HepG2 (cell line): ENCODE measurements at regions not wholly inside any gene's neighbourhood (a gene's known extent, or its start where the extent isn't known, plus 50 kb on each side); places are given as distances from the start of the nearest gene placed in this dataset.

Experiments used
- ATAC-seq: fragments of 200-7000 bp; cut with Tn5 transposase; 3 replicates; pipeline ENCODE4 v1.9.1; 2020; ENCODE audit warnings: mild to moderate bottlenecking, moderate library complexity
- BruUV-seq: library from RNA; stranded (reverse); fragments of 400-500 nt; replicated peaks from 2 replicates; lab custom pipeline; 2021; lab: Mats Ljungman, UMichigan
- CTCF ChIA-PET: fragments of 300-600 bp; formaldehyde crosslinking; extraction: SDS; loops from one replicate; lab custom pipeline; 2021; ENCODE audit warnings: low total read pairs, inconsistent platforms, low intra/inter-chr PET ratio; lab: Yijun Ruan, JAX
- POLR2A ChIA-PET: fragments of 350-600 bp; sonication (Branson Sonifier 250); formaldehyde crosslinking; loops from one replicate; lab custom pipeline; 2020; ENCODE audit warnings: antibody characterized with exemption, inconsistent platforms; lab: Yijun Ruan, JAX
- DNase-seq: peaks from one replicate; pipeline ENCODE4 v3.0.0-alpha.2; 2015; ENCODE audit warnings: low spot score
- FAIRE-seq: peaks from 3 replicates; lab custom pipeline; 2011; peaks lifted over from hg19 to GRCh38; lab: Jason Lieb, UNC
- H2AFZ ChIP-seq: one replicate; pipeline ENCODE4 v1.6.1; 2011; ENCODE audit warnings: low read length, inconsistent platforms
- H3K27ac ChIP-seq: fragments of 300-600 bp; 3 replicates; pipeline ENCODE4 v1.8.0; 2011; ENCODE audit warnings: mixed run types, mild to moderate bottlenecking, mixed read lengths, low read length, inconsistent platforms; ENCODE audit not compliant: insufficient read depth; ENCODE audit errors: extremely low read length
- H3K27me3 ChIP-seq, 2 experiments: fragments of 200-600 bp in 1 of 2; 2 replicates in 1 of 2; 3 replicates in 1 of 2; pipeline versions ENCODE4 v1.6.0 to v1.8.0; 2011; ENCODE audit warnings: low read length in 2 of 2, mild to moderate bottlenecking in 2 of 2, moderate library complexity in 2 of 2, inconsistent platforms in 1 of 2; ENCODE audit not compliant: insufficient read depth in 2 of 2, control insufficient read depth in 1 of 2
- H3K36me3 ChIP-seq, 2 experiments: fragments of 200-600 bp in 1 of 2; replicated peaks in 1 of 2; 2 replicates in 1 of 2; 3 replicates in 1 of 2; pipeline versions ENCODE4 v1.5.1 to v1.8.0; 2011; ENCODE audit warnings: low read length in 2 of 2, inconsistent platforms in 1 of 2; ENCODE audit not compliant: insufficient read depth in 2 of 2, control insufficient read depth in 1 of 2
- H3K4me1 ChIP-seq: 2 replicates; pipeline ENCODE4 v1.5.1; 2012; ENCODE audit warnings: low read length, inconsistent platforms; ENCODE audit not compliant: insufficient read depth
- H3K4me2 ChIP-seq: 2 replicates; pipeline ENCODE4 v1.6.0; 2011; ENCODE audit warnings: low read depth, low read length, inconsistent platforms
- H3K4me3 ChIP-seq, 3 experiments: fragments of 200-600 bp in 1 of 3; sonication (generic), shearing (Covaris generic) in 1 of 3; replicated peaks in 1 of 3; 2 replicates each; pipeline ENCODE4 v1.5.1; 2011 to 2016; ENCODE audit warnings: low read length in 3 of 3, inconsistent platforms in 2 of 3, low read depth in 2 of 3, mild to moderate bottlenecking in 2 of 3, control low read depth in 1 of 3, mixed read lengths in 1 of 3; ENCODE audit not compliant: insufficient read depth in 1 of 3
- H3K79me2 ChIP-seq: one replicate; pipeline ENCODE4 v1.6.1; 2011; ENCODE audit warnings: low read length, inconsistent platforms; ENCODE audit not compliant: insufficient read depth
- H3K9ac ChIP-seq: 2 replicates; pipeline ENCODE4 v1.6.0; 2011; ENCODE audit warnings: mild to moderate bottlenecking, low read depth, low read length, inconsistent platforms; ENCODE audit not compliant: insufficient read depth
- H3K9me3 ChIP-seq: 2 replicates; pipeline ENCODE4 v1.5.1; 2012; ENCODE audit warnings: mild to moderate bottlenecking, low read length
- H4K20me1 ChIP-seq: 2 replicates; pipeline ENCODE4 v1.6.0; 2011; ENCODE audit warnings: inconsistent platforms, mild to moderate bottlenecking, low read length, moderate library complexity; ENCODE audit not compliant: insufficient read depth
- GATA4 ChIP-seq: sonication (generic); IDR thresholded peaks from 2 replicates; pipeline ENCODE4 v1.6.1; 2016; ENCODE audit warnings: antibody characterized with exemption, low read depth, borderline replicate concordance
- IRX3 ChIP-seq: sonication (generic); formaldehyde crosslinking; IDR thresholded peaks from 2 replicates; pipeline ENCODE4 v1.8.1; 2023; ENCODE audit warnings: mild to moderate bottlenecking, low read depth, missing genetic modification reagents, borderline replicate concordance
- MXD1 ChIP-seq: sonication (generic); formaldehyde crosslinking; IDR thresholded peaks from 2 replicates; pipeline ENCODE4 v1.4.0; 2020; ENCODE audit warnings: mild to moderate bottlenecking, missing genetic modification reagents
- MYNN ChIP-seq: sonication (generic); formaldehyde crosslinking; IDR thresholded peaks from 2 replicates; pipeline ENCODE4 v1.4.0; 2020; ENCODE audit warnings: mild to moderate bottlenecking, low read depth, missing genetic modification reagents
- PATZ1 ChIP-seq: sonication (generic); formaldehyde crosslinking; IDR thresholded peaks from 2 replicates; pipeline ENCODE4 v1.4.0; 2020; ENCODE audit warnings: missing genetic modification reagents
- POLR2G ChIP-seq: fragments of 200-400 bp; formaldehyde crosslinking; IDR thresholded peaks from 2 replicates; pipeline ENCODE4 v1.6.1; 2018; ENCODE audit warnings: mild to moderate bottlenecking, low read depth, low read length, moderate library complexity
- SAP130 ChIP-seq: IDR thresholded peaks from 2 replicates; pipeline ENCODE4 v1.6.1; 2016; ENCODE audit warnings: low read depth
- STAT6 ChIP-seq: sonication (generic); formaldehyde crosslinking; IDR thresholded peaks from 2 replicates; pipeline ENCODE4 v1.4.0; 2020; ENCODE audit warnings: missing genetic modification reagents, mild to moderate bottlenecking, borderline replicate concordance
- U2AF2 ChIP-seq: fragments of 200-400 bp; formaldehyde crosslinking; IDR thresholded peaks from 2 replicates; pipeline ENCODE4 v1.6.1; 2017; ENCODE audit warnings: low read depth, mild to moderate bottlenecking, low read length
- XRCC5 ChIP-seq: fragments of 200-400 bp; formaldehyde crosslinking; optimal IDR thresholded peaks from 2 replicates; pipeline ENCODE3; 2017; ENCODE audit warnings: mild to moderate bottlenecking, low read length
- ZBTB1 ChIP-seq: sonication (generic); formaldehyde crosslinking; IDR thresholded peaks from 2 replicates; pipeline ENCODE4 v1.4.0; 2020; ENCODE audit warnings: missing genetic modification reagents, borderline replicate concordance
- ZBTB37 ChIP-seq: sonication (generic); formaldehyde crosslinking; IDR thresholded peaks from 2 replicates; pipeline ENCODE4 v1.4.0; 2020; ENCODE audit warnings: mild to moderate bottlenecking, missing genetic modification reagents
- ZNF329 ChIP-seq: sonication (generic); formaldehyde crosslinking; IDR thresholded peaks from 2 replicates; pipeline ENCODE4 v1.9.0; 2021; ENCODE audit warnings: low read depth, mild to moderate bottlenecking, missing genetic modification reagents
- ZNF558 ChIP-seq: sonication (generic); formaldehyde crosslinking; IDR thresholded peaks from 2 replicates; pipeline ENCODE4 v1.9.0; 2022; ENCODE audit warnings: mild to moderate bottlenecking, missing genetic modification reagents, borderline replicate concordance
- ZNF597 ChIP-seq: sonication (generic); formaldehyde crosslinking; IDR thresholded peaks from 2 replicates; pipeline ENCODE4 v1.5.0; 2020; ENCODE audit warnings: missing genetic modification reagents
- WGBS: methylation state at CpG from one replicate; pipeline ENCODE4 v1.1.6; 2017; ENCODE audit warnings: low lambda C conversion rate; 5-methylcytosine and 5-hydroxymethylcytosine counted together
- in situ Hi-C: cut with HindIII; loops from 2 replicates; pipeline ENCODE4 v1.10.0; 2017; ENCODE audit warnings: low pct_unique_long_range_greater_than_20kb; ENCODE audit not compliant: extremely low pct_ligation_motif_present
- intact Hi-C: fragments of 100-400 bp; cut with micrococcal nuclease; formaldehyde crosslinking; loops from one replicate; pipeline ENCODE4 v1.10.0; 2022; ENCODE audit not compliant: unreplicated experiment

GRCh38 chr3:189530822-189531221 lies 100.4 kb upstream of the TP63 start:
- H3K27me3 ChIP-seq = no peaks in the 10 kb centered on the region
- FAIRE-seq (no peak), DNase-seq (no peak), ATAC-seq (no peak)
- no peak for TF ChIP-seq ZNF558
- TF ChIP-seq IRX3 (CRISPR knock-in tag) = no peak
- TF ChIP-seq MXD1 (CRISPR knock-in tag) = no peak
- no peak for TF ChIP-seq ZNF597 (CRISPR knock-in tag)
- no peak for TF ChIP-seq PATZ1 (CRISPR knock-in tag)
- TF ChIP-seq GATA4 = no peak
- no peak for TF ChIP-seq ZNF329 (CRISPR knock-in tag)
- TF ChIP-seq SAP130 (CRISPR knock-in tag) = no peak
- no peak for TF ChIP-seq XRCC5
- no peak for TF ChIP-seq POLR2G
- TF ChIP-seq U2AF2 = no peak
- TF ChIP-seq MYNN (CRISPR knock-in tag) = no peak
- TF ChIP-seq STAT6 (CRISPR knock-in tag) = no peak
- TF ChIP-seq ZBTB1 (CRISPR knock-in tag) = no peak
- no peak for TF ChIP-seq ZBTB37 (CRISPR knock-in tag)
- no peaks in the 10 kb centered on the region for H3K9me3 ChIP-seq
- H3K36me3 ChIP-seq = no peaks in the 10 kb centered on the region
- no peak overlapping the region for H3K27ac ChIP-seq
- intact Hi-C loops = no loop called here
- H4K20me1 ChIP-seq = no peaks in the 10 kb centered on the region
- H3K9ac ChIP-seq = no peak overlapping the region
- H3K4me3 ChIP-seq = no peak overlapping the region
- no peak overlapping the region for H2AFZ ChIP-seq
- in situ Hi-C loops = no loop called here
- no peaks in the 10 kb centered on the region for H3K79me2 ChIP-seq
- ChIA-PET CTCF (no interaction called here), POLR2A (no interaction called here)
- no peaks in the 10 kb centered on the region for H3K4me1 ChIP-seq
- no TSS peak for BruUV-seq
- no peak overlapping the region for H3K4me2 ChIP-seq
- 0% methylated on average over 4 of the region's 4 CpGs for WGBS
